Natural killer cell (primary cell): ENCODE measurements at regions not wholly inside any gene's neighbourhood (a gene's known extent, or its start where the extent isn't known, plus 50 kb on each side); places are given as distances from the start of the nearest gene placed in this dataset.

Experiments
- ATAC-seq, 3 donors: fragments of 150-1000 bp in 2 of 3; fragments of 200-7000 bp in 1 of 3; cut with Tn5 transposase; 1 replicate in 1 of 3; 2 replicates in 2 of 3; pipeline ENCODE4 v1.10.0; 2021; ENCODE audit warnings: mild to moderate bottlenecking in 2 of 3, moderate library complexity in 2 of 3
- DNase-seq, 2 donors: peaks; one replicate each; pipeline versions ENCODE4 v3.0.0 to v3.0.0-alpha.2; 2013 to 2021; ENCODE audit warnings: mixed read lengths in 1 of 2
- H3K27ac ChIP-seq: one replicate; pipeline ENCODE4 v1.5.1; 2013; ENCODE audit warnings: mild to moderate bottlenecking, low read length
- H3K27me3 ChIP-seq: one replicate; pipeline ENCODE4 v1.6.1; 2013; ENCODE audit warnings: low read length; ENCODE audit not compliant: control insufficient read depth, insufficient read depth
- H3K36me3 ChIP-seq: one replicate; pipeline ENCODE4 v1.6.1; 2013; ENCODE audit warnings: low read length; ENCODE audit not compliant: control insufficient read depth, insufficient read depth
- H3K4me1 ChIP-seq: one replicate; pipeline ENCODE4 v1.6.1; 2013; ENCODE audit warnings: low read length; ENCODE audit not compliant: control insufficient read depth, insufficient read depth
- H3K4me3 ChIP-seq: one replicate; pipeline ENCODE4 v1.5.1; 2013; ENCODE audit warnings: low read length
- H3K9me3 ChIP-seq: one replicate; pipeline ENCODE4 v1.6.1; 2013; ENCODE audit warnings: low read length; ENCODE audit not compliant: control insufficient read depth, insufficient read depth
- H3K27ac Mint-ChIP-seq, 2 donors: one replicate each; pipeline ENCODE4 v1.8.0; 2022; ENCODE audit warnings: mild to moderate bottlenecking in 2 of 2, mixed read lengths in 2 of 2, moderate library complexity in 1 of 2
- H3K27me3 Mint-ChIP-seq, 2 donors: one replicate each; pipeline ENCODE4 v1.8.0; 2022; ENCODE audit warnings: low read depth in 2 of 2, mixed read lengths in 2 of 2
- H3K36me3 Mint-ChIP-seq: one replicate; pipeline ENCODE4 v1.8.0; 2022; ENCODE audit warnings: mixed read lengths
- H3K4me1 Mint-ChIP-seq, 2 donors: one replicate each; pipeline ENCODE4 v1.8.0; 2022; ENCODE audit warnings: mixed read lengths in 2 of 2
- H3K4me3 Mint-ChIP-seq: one replicate; pipeline ENCODE4 v1.8.0; 2022; ENCODE audit warnings: mild to moderate bottlenecking, moderate library complexity, mixed read lengths
- H3K9me3 Mint-ChIP-seq, 2 donors: one replicate each; pipeline ENCODE4 v1.8.0; 2022; ENCODE audit warnings: mixed read lengths in 2 of 2
- CTCF ChIP-seq: fragments of 200-600 bp; IDR thresholded peaks from one replicate; pipeline ENCODE4 v1.8.0; 2022; ENCODE audit warnings: antibody characterized with exemption
- WGBS: methylation state at CpG from one replicate; pipeline ENCODE4 v1.1.7; 2013; ENCODE audit warnings: missing lambda C conversion rate; ENCODE audit not compliant: insufficient coverage; 5-methylcytosine and 5-hydroxymethylcytosine counted together
- intact Hi-C: fragments of 100-400 bp; cut with micrococcal nuclease; formaldehyde crosslinking; loops from one replicate; pipeline ENCODE4 v1.14.2; 2022

- DNase-seq = no peak
- WGBS = 92% methylated on average over 3 of the region's 5 CpGs
- no peak overlapping the region for H3K4me3 Mint-ChIP-seq
These were observed 70.2 kb upstream of the PDE1C start for GRCh38 chr7:32140210-32140939.

GRCh38 chr7:32137059-32137458 is 66.9 kb upstream of the PDE1C start:
- H3K4me1 ChIP-seq = no peaks in the 10 kb centered on the region
- no peaks in the 10 kb centered on the region for H3K4me1 Mint-ChIP-seq
- H3K27me3 Mint-ChIP-seq = peaks cover 0 to 3% of the 10 kb centered on the region in 2 donors
- peaks cover 2 to 3% of the 10 kb centered on the region in 2 donors for H3K9me3 Mint-ChIP-seq
- H3K4me3 Mint-ChIP-seq = no peak overlapping the region
- WGBS = 89% methylated on average over 2 of the region's 2 CpGs
- H3K9me3 ChIP-seq = no peaks in the 10 kb centered on the region
- ATAC-seq (no peak), DNase-seq (no peak)
- intact Hi-C loops = no loop called here
- no peak overlapping the region for H3K27ac ChIP-seq
- no peak overlapping the region for H3K4me3 ChIP-seq
- H3K27ac Mint-ChIP-seq = no peak overlapping the region
- H3K36me3 ChIP-seq = no peaks in the 10 kb centered on the region
- H3K36me3 Mint-ChIP-seq = peaks cover 7% of the 10 kb centered on the region
- no peaks in the 10 kb centered on the region for H3K27me3 ChIP-seq
- no peak for TF ChIP-seq CTCF

More at GRCh38 chr7:32140210-32140939, 70.2 kb upstream of the PDE1C start:
- Mint-ChIP-seq H3K36me3 (no peaks in the 10 kb centered on the region), H3K27me3 (peaks cover 0 to 6% of the 10 kb centered on the region in 2 donors), H3K9me3 (peaks cover 3% of the 10 kb centered on the region in 2 donors), H3K27ac (no peak overlapping the region), H3K4me1 (no peaks in the 10 kb centered on the region)
- H3K27ac ChIP-seq = no peak overlapping the region
- intact Hi-C loops = no loop called here
- H3K36me3 ChIP-seq = no peaks in the 10 kb centered on the region
- no peak for TF ChIP-seq CTCF
- H3K9me3 ChIP-seq = no peaks in the 10 kb centered on the region
- H3K4me3 ChIP-seq = no peak overlapping the region
- H3K27me3 ChIP-seq = no peaks in the 10 kb centered on the region
- ATAC-seq = no peak
- H3K4me1 ChIP-seq = no peaks in the 10 kb centered on the region

- H3K36me3 ChIP-seq = no peaks in the 10 kb centered on the region
- H3K27me3 Mint-ChIP-seq = no peaks in the 10 kb centered on the region
- H3K4me1 ChIP-seq = no peaks in the 10 kb centered on the region
- no peak for ATAC-seq
- H3K4me3 ChIP-seq = no peak overlapping the region
- no peaks in the 10 kb centered on the region for H3K27me3 ChIP-seq
- no peaks in the 10 kb centered on the region for H3K9me3 ChIP-seq
- TF ChIP-seq CTCF = no peak
- H3K4me3 Mint-ChIP-seq = no peak overlapping the region
- no peak overlapping the region for H3K27ac Mint-ChIP-seq
- WGBS = 70% methylated on average over 1 of the region's 1 CpG
- intact Hi-C loops = no loop called here
- no peak for DNase-seq
- peaks cover 7% of the 10 kb centered on the region for H3K36me3 Mint-ChIP-seq
- H3K27ac ChIP-seq = no peak overlapping the region
- peaks cover 0 to 7% of the 10 kb centered on the region in 2 donors for H3K9me3 Mint-ChIP-seq
- H3K4me1 Mint-ChIP-seq = no peaks in the 10 kb centered on the region
These were observed 60.9 kb upstream of the PDE1C start for GRCh38 chr7:32131091-32131490.

- TF ChIP-seq CTCF = no peak
- H3K4me1 ChIP-seq = no peaks in the 10 kb centered on the region
- Mint-ChIP-seq H3K4me3 (no peak overlapping the region), H3K27ac (no peak overlapping the region), H3K9me3 (peaks cover 8 to 10% of the 10 kb centered on the region in 2 donors), H3K27me3 (no peaks in the 10 kb centered on the region), H3K36me3 (no peaks in the 10 kb centered on the region), H3K4me1 (no peaks in the 10 kb centered on the region)
- WGBS = 75% methylated on average over 1 of the region's 1 CpG
- H3K36me3 ChIP-seq = no peaks in the 10 kb centered on the region
- intact Hi-C loops = no loop called here
- no peaks in the 10 kb centered on the region for H3K9me3 ChIP-seq
- no peak overlapping the region for H3K27ac ChIP-seq
- H3K27me3 ChIP-seq = no peaks in the 10 kb centered on the region
- DNase-seq = no peak
- H3K4me3 ChIP-seq = no peak overlapping the region
- ATAC-seq = no peak
These were observed 56.6 kb upstream of the PDE1C start for GRCh38 chr7:32126843-32127242.
